ENCODE measurements at regions not wholly inside any gene's neighbourhood (a gene's known extent, or its start where the extent isn't known, plus 50 kb on each side); places are given as distances from the start of the nearest gene placed in this dataset.

DNA sequence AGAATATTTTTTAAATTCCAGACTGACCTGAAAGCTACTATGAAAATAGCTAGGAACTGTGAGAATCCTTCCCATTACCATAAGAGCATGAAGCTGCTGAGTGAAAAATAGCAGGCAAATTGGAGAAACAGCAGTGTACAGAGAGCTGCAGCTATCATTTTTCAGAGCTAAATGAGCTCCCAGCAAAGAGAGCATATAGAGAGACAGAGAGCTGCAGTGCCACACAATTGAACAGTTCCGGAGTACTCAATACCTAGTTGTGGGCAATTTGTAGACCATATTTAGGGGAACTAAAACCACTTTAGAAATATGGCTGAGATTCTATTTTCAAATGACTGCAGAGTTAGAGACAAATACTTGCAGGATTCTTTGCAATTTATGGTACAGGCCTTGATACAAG lies 645.3 kb downstream of the STK39 start:
- Histone ChIP-seq H3K27ac (ENCODE audit: low read length) (no peak overlapping the region), H3K36me3 (ENCODE audit: control insufficient read depth in 2 of 2, extremely low read depth in 1 of 2, insufficient read depth in 1 of 2, low read length in 1 of 2) (no peaks in the 10 kb centered on the region), H3K4me1 (ENCODE audit: control insufficient read depth in 1 of 2, extremely low read depth in 1 of 2, insufficient read depth in 2 of 2, low read length in 2 of 2) (no peaks in the 10 kb centered on the region), H3K9me3 (no peaks in the 10 kb centered on the region), H3K4me3 (ENCODE audit: control insufficient read depth in 1 of 2, extremely low read depth in 1 of 2, low read length in 1 of 2) (no peak overlapping the region), H3K27me3 (replicated peaks in 1 of 2; ENCODE audit: control insufficient read depth in 2 of 2, extremely low read depth in 1 of 2, insufficient read depth in 2 of 2, low read length in 1 of 2) (no peaks in the 10 kb centered on the region)
- no peak for ATAC-seq (replicated peaks in 1 of 4)
- H3K27ac Mint-ChIP-seq, result no peak overlapping the region
- peaks cover 0 to 5% (median 0%) of the 10 kb centered on the region in 3 donors for H3K9me3 Mint-ChIP-seq
- H3K27me3 Mint-ChIP-seq, result peaks cover 0 to 4% of the 10 kb centered on the region in 2 donors
- WGBS (ENCODE audit: insufficient coverage), result no CpG with 5 or more reads among the region's 1 CpG
- no peaks in the 10 kb centered on the region for H3K4me1 Mint-ChIP-seq
- no peak for DNase-seq
- CTCF ChIA-PET, result no interaction called here
- POLR2A ChIA-PET, result no interaction called here
- no peaks in the 10 kb centered on the region for H3K36me3 Mint-ChIP-seq
- H3K4me3 Mint-ChIP-seq, result no peak overlapping the region

DNA sequence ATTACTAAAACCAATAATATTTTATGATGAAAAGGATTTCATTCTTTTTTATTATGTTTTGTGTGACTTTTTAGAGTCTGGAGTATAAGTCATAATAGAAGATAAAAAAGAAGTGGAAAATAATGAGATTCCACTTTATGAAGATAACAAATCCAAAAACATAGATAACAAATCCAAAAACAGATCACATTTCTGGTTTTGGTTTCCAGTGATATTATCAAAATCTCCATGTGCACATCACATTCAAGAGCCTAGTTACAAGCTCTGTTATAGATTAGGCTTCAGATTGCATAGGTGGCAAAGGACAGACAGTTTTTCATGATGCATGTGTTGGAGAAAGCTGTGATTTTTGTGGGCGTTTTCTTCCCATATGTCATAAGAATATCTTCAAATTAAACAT lies 648.2 kb downstream of the STK39 start:
- no peak overlapping the region for H3K27ac Mint-ChIP-seq
- H3K9me3 Mint-ChIP-seq, result peaks cover 0 to under 1% (median 0%) of the 10 kb centered on the region in 3 donors
- no peaks in the 10 kb centered on the region for H3K4me1 ChIP-seq (ENCODE audit: control insufficient read depth in 1 of 2, extremely low read depth in 1 of 2, insufficient read depth in 2 of 2, low read length in 2 of 2)
- ChIA-PET POLR2A (interaction anchor here in 1 of 2 donors (0.6 kb wide), 1 partner anchor 33 kb away, joined by 3 read pairs; no protein-coding TSS in a partner anchor), CTCF (no interaction called here)
- no CpG with 5 or more reads among the region's 1 CpG for WGBS (ENCODE audit: insufficient coverage)
- H3K9me3 ChIP-seq, result no peaks in the 10 kb centered on the region
- no peaks in the 10 kb centered on the region for H3K36me3 ChIP-seq (ENCODE audit: control insufficient read depth in 2 of 2, extremely low read depth in 1 of 2, insufficient read depth in 1 of 2, low read length in 1 of 2)
- no peak for DNase-seq
- no peak for ATAC-seq (replicated peaks in 1 of 4)
- no peak overlapping the region for H3K27ac ChIP-seq (ENCODE audit: low read length)
- H3K27me3 ChIP-seq (replicated peaks in 1 of 2; ENCODE audit: control insufficient read depth in 2 of 2, extremely low read depth in 1 of 2, insufficient read depth in 2 of 2, low read length in 1 of 2), result no peaks in the 10 kb centered on the region
- H3K4me3 ChIP-seq (ENCODE audit: control insufficient read depth in 1 of 2, extremely low read depth in 1 of 2, low read length in 1 of 2), result no peak overlapping the region
- no peaks in the 10 kb centered on the region for H3K27me3 Mint-ChIP-seq
- no peak overlapping the region for H3K4me3 Mint-ChIP-seq
- no peaks in the 10 kb centered on the region for H3K36me3 Mint-ChIP-seq
- H3K4me1 Mint-ChIP-seq, result peaks cover 0 to 5% (median 5%) of the 10 kb centered on the region in 3 donors

- ChIA-PET POLR2A (no interaction called here), CTCF (no interaction called here)
- H3K36me3 Mint-ChIP-seq, result no peaks in the 10 kb centered on the region
- DNase-seq (no peak), ATAC-seq (replicated peaks in 1 of 4) (no peak)
- no peaks in the 10 kb centered on the region for H3K27me3 ChIP-seq (replicated peaks in 1 of 2; ENCODE audit: control insufficient read depth in 2 of 2, extremely low read depth in 1 of 2, insufficient read depth in 2 of 2, low read length in 1 of 2)
- H3K4me3 ChIP-seq (ENCODE audit: control insufficient read depth in 1 of 2, extremely low read depth in 1 of 2, low read length in 1 of 2), result no peak overlapping the region
- peaks cover 0 to 5% (median 5%) of the 10 kb centered on the region in 3 donors for H3K4me1 Mint-ChIP-seq
- no peak overlapping the region for H3K27ac Mint-ChIP-seq
- H3K27ac ChIP-seq (ENCODE audit: low read length), result no peak overlapping the region
- no peaks in the 10 kb centered on the region for H3K36me3 ChIP-seq (ENCODE audit: control insufficient read depth in 2 of 2, extremely low read depth in 1 of 2, insufficient read depth in 1 of 2, low read length in 1 of 2)
- H3K4me1 ChIP-seq (ENCODE audit: control insufficient read depth in 1 of 2, extremely low read depth in 1 of 2, insufficient read depth in 2 of 2, low read length in 2 of 2), result no peaks in the 10 kb centered on the region
- H3K9me3 ChIP-seq, result no peaks in the 10 kb centered on the region
- 0% methylated on average over 1 of the region's 3 CpGs for WGBS (ENCODE audit: insufficient coverage)
- peaks cover 0 to 2% (median 0%) of the 10 kb centered on the region in 3 donors for H3K9me3 Mint-ChIP-seq
- no peaks in the 10 kb centered on the region for H3K27me3 Mint-ChIP-seq
- H3K4me3 Mint-ChIP-seq, result peak overlapping the region in 1 of 3 donors; percentile 8
Observed at GRCh38 chr2:167595839-167596471, 651.4 kb downstream of the STK39 start.

DNA sequence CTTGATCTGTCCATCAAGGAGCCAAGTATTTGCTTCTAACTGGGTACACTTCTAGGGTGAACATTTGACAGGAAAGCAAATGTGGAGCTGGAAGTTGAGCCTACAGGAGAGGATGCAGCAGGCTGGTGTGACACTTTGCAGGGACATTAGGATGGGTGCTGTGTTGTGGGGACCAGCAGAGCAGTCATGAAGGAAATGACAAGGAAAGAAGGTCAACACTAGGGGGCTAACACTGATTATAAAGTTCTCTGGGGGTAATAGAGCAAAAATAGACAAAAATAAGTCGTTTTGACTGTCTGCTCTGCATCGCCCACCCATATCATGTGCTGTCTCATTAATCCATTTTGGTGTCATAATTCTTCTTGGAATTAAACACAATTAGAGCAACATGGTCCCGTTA lies 652.4 kb downstream of the STK39 start:
- H3K4me3 ChIP-seq (ENCODE audit: control insufficient read depth in 1 of 2, extremely low read depth in 1 of 2, low read length in 1 of 2), result no peak overlapping the region
- no peak overlapping the region for H3K27ac ChIP-seq (ENCODE audit: low read length)
- no CpG with 5 or more reads among the region's 3 CpGs for WGBS (ENCODE audit: insufficient coverage)
- H3K4me1 ChIP-seq (ENCODE audit: control insufficient read depth in 1 of 2, extremely low read depth in 1 of 2, insufficient read depth in 2 of 2, low read length in 2 of 2), result no peaks in the 10 kb centered on the region
- ChIA-PET POLR2A (no interaction called here), CTCF (no interaction called here)
- H3K27ac Mint-ChIP-seq, result no peak overlapping the region
- peaks cover 0 to 4% (median 0%) of the 10 kb centered on the region in 3 donors for H3K9me3 Mint-ChIP-seq
- H3K36me3 Mint-ChIP-seq, result no peaks in the 10 kb centered on the region
- H3K27me3 ChIP-seq (replicated peaks in 1 of 2; ENCODE audit: control insufficient read depth in 2 of 2, extremely low read depth in 1 of 2, insufficient read depth in 2 of 2, low read length in 1 of 2), result no peaks in the 10 kb centered on the region
- no peak for DNase-seq
- no peak for ATAC-seq (replicated peaks in 1 of 4)
- H3K27me3 Mint-ChIP-seq, result no peaks in the 10 kb centered on the region
- H3K36me3 ChIP-seq (ENCODE audit: control insufficient read depth in 2 of 2, extremely low read depth in 1 of 2, insufficient read depth in 1 of 2, low read length in 1 of 2), result no peaks in the 10 kb centered on the region
- H3K4me1 Mint-ChIP-seq, result peaks cover 0 to 5% (median 5%) of the 10 kb centered on the region in 3 donors
- H3K9me3 ChIP-seq, result no peaks in the 10 kb centered on the region
- no peak overlapping the region for H3K4me3 Mint-ChIP-seq

GRCh38 chr2:167592441-167592840 lies 655.0 kb downstream of the STK39 start:
- Histone ChIP-seq H3K9me3 (no peaks in the 10 kb centered on the region), H3K4me3 (ENCODE audit: control insufficient read depth in 1 of 2, extremely low read depth in 1 of 2, low read length in 1 of 2) (no peak overlapping the region), H3K36me3 (ENCODE audit: control insufficient read depth in 2 of 2, extremely low read depth in 1 of 2, insufficient read depth in 1 of 2, low read length in 1 of 2) (no peaks in the 10 kb centered on the region), H3K4me1 (ENCODE audit: control insufficient read depth in 1 of 2, extremely low read depth in 1 of 2, insufficient read depth in 2 of 2, low read length in 2 of 2) (no peaks in the 10 kb centered on the region), H3K27me3 (replicated peaks in 1 of 2; ENCODE audit: control insufficient read depth in 2 of 2, extremely low read depth in 1 of 2, insufficient read depth in 2 of 2, low read length in 1 of 2) (no peaks in the 10 kb centered on the region), H3K27ac (ENCODE audit: low read length) (no peak overlapping the region)
- Mint-ChIP-seq H3K27me3 (no peaks in the 10 kb centered on the region), H3K4me1 (peaks cover 0 to 5% (median 5%) of the 10 kb centered on the region in 3 donors), H3K36me3 (no peaks in the 10 kb centered on the region), H3K9me3 (peaks cover 0 to 4% (median 0%) of the 10 kb centered on the region in 3 donors), H3K4me3 (no peak overlapping the region), H3K27ac (no peak overlapping the region)
- no peak for ATAC-seq (replicated peaks in 1 of 4)
- ChIA-PET CTCF (no interaction called here), POLR2A (interaction anchor here in 1 of 2 donors (0.7 kb wide), 1 partner anchor 1825 kb away, joined by 3 read pairs; no protein-coding TSS in a partner anchor)
- DNase-seq, result no peak

GRCh38 chr2:167582619-167583018 lies 664.8 kb downstream of the STK39 start:
- Mint-ChIP-seq H3K27ac (no peak overlapping the region), H3K4me3 (no peak overlapping the region), H3K9me3 (no peaks in the 10 kb centered on the region), H3K27me3 (peaks cover 0 to 3% of the 10 kb centered on the region in 2 donors), H3K36me3 (no peaks in the 10 kb centered on the region), H3K4me1 (no peaks in the 10 kb centered on the region)
- 90% methylated on average over 5 of the region's 5 CpGs for WGBS (ENCODE audit: insufficient coverage)
- Histone ChIP-seq H3K4me1 (ENCODE audit: control insufficient read depth in 1 of 2, extremely low read depth in 1 of 2, insufficient read depth in 2 of 2, low read length in 2 of 2) (no peaks in the 10 kb centered on the region), H3K4me3 (ENCODE audit: control insufficient read depth in 1 of 2, extremely low read depth in 1 of 2, low read length in 1 of 2) (no peak overlapping the region), H3K9me3 (no peaks in the 10 kb centered on the region), H3K27me3 (replicated peaks in 1 of 2; ENCODE audit: control insufficient read depth in 2 of 2, extremely low read depth in 1 of 2, insufficient read depth in 2 of 2, low read length in 1 of 2) (peaks cover 0 to 2% of the 10 kb centered on the region in 2 experiments), H3K27ac (ENCODE audit: low read length) (no peak overlapping the region), H3K36me3 (ENCODE audit: control insufficient read depth in 2 of 2, extremely low read depth in 1 of 2, insufficient read depth in 1 of 2, low read length in 1 of 2) (no peaks in the 10 kb centered on the region)
- DNase-seq (no peak), ATAC-seq (replicated peaks in 1 of 4) (no peak)
- CTCF ChIA-PET, result no interaction called here
- POLR2A ChIA-PET, result no interaction called here

Measured in T-cell (primary cell).